Neural cell (in vitro differentiated cells): ENCODE measurements at regions not wholly inside any gene's neighbourhood (a gene's known extent, or its start where the extent isn't known, plus 50 kb on each side); places are given as distances from the start of the nearest gene placed in this dataset.

Experiments
- H2AFZ ChIP-seq: fragments of 200-600, 300-800 bp; sonication (generic), shearing (Covaris generic); 2 replicates; pipeline ENCODE4 v1.6.0; 2014; ENCODE audit warnings: low read depth, mild to moderate bottlenecking, antibody characterized with exemption, low read length, moderate library complexity
- H3F3A ChIP-seq: fragments of 200-600 bp; shearing (Covaris generic); 2 replicates; pipeline ENCODE4 v1.6.1; 2016; ENCODE audit warnings: mild to moderate bottlenecking, moderate library complexity, mixed read lengths, antibody characterized with exemption, low read length; ENCODE audit not compliant: insufficient read depth, poor library complexity, severe bottlenecking
- H3K27ac ChIP-seq: fragments of 200-600, 300-800 bp; sonication (generic), shearing (Covaris generic); 2 replicates; pipeline ENCODE4 v1.5.1; 2014; ENCODE audit warnings: mild to moderate bottlenecking, low read length, moderate library complexity
- H3K27me3 ChIP-seq: fragments of 300-800, 200-600 bp; sonication (generic), shearing (Covaris generic); 2 replicates; pipeline ENCODE4 v1.6.0; 2014; ENCODE audit warnings: mild to moderate bottlenecking, low read depth, low read length, moderate library complexity; ENCODE audit not compliant: insufficient read depth
- H3K36me3 ChIP-seq: fragments of 300-800, 200-600 bp; sonication (generic), shearing (Covaris generic); 2 replicates; pipeline ENCODE4 v1.5.1; 2014; ENCODE audit warnings: mild to moderate bottlenecking, antibody characterized with exemption, low read length, moderate library complexity; ENCODE audit not compliant: insufficient read depth
- H3K4me2 ChIP-seq: fragments of 300-800, 200-600 bp; sonication (generic), shearing (Covaris generic); 2 replicates; pipeline ENCODE4 v1.6.0; 2014; ENCODE audit warnings: mild to moderate bottlenecking, low read length
- H3K4me3 ChIP-seq: fragments of 300-800, 200-600 bp; sonication (generic), shearing (Covaris generic); 2 replicates; pipeline ENCODE4 v1.5.1; 2014; ENCODE audit warnings: mild to moderate bottlenecking, low read length, moderate library complexity
- H3K79me2 ChIP-seq: fragments of 200-600 bp; shearing (Covaris generic); replicated peaks from 2 replicates; pipeline ENCODE4 v1.6.0; 2014; ENCODE audit warnings: mild to moderate bottlenecking, low read length, moderate library complexity; ENCODE audit not compliant: insufficient read depth
- H3K9ac ChIP-seq: fragments of 300-800, 200-600 bp; sonication (generic), shearing (Covaris generic); 2 replicates; pipeline ENCODE4 v1.6.1; 2016; ENCODE audit warnings: mild to moderate bottlenecking, low read length, mixed read lengths
- H3K9me2 ChIP-seq: fragments of 200-600 bp; shearing (Covaris generic); 2 replicates; pipeline ENCODE4 v1.6.1; 2016; ENCODE audit warnings: mild to moderate bottlenecking, low read length, mixed read lengths; ENCODE audit not compliant: insufficient read depth
- H3K9me3 ChIP-seq: fragments of 200-600, 300-800 bp; sonication (generic), shearing (Covaris generic); 2 replicates; pipeline ENCODE4 v1.6.1; 2016; ENCODE audit warnings: mild to moderate bottlenecking, mixed run types, low read length, moderate library complexity, mixed read lengths
- H4K20me1 ChIP-seq: fragments of 200-600 bp; shearing (Covaris generic); 2 replicates; pipeline ENCODE4 v1.6.1; 2016; ENCODE audit warnings: mild to moderate bottlenecking, mixed run types; ENCODE audit not compliant: insufficient read depth
- EP300 ChIP-seq: fragments of 450-650 bp; conservative IDR thresholded peaks from 2 replicates; pipeline ENCODE4 v1.6.1; 2014; ENCODE audit warnings: antibody characterized with exemption, mild to moderate bottlenecking, moderate library complexity; ENCODE audit not compliant: poor library complexity, severe bottlenecking
- EZH2 ChIP-seq: fragments of 200-600, 300-800 bp; shearing (Covaris generic), sonication (generic); IDR thresholded peaks from 2 replicates; pipeline ENCODE4 v1.6.1; 2014; ENCODE audit warnings: antibody characterized with exemption, low read length, borderline replicate concordance, mild to moderate bottlenecking; ENCODE audit not compliant: insufficient read depth, poor library complexity, severe bottlenecking
- MXI1 ChIP-seq: fragments of 450-650 bp; conservative IDR thresholded peaks from 2 replicates; pipeline ENCODE4 v1.6.1; 2014; ENCODE audit warnings: antibody characterized with exemption, mild to moderate bottlenecking; ENCODE audit not compliant: poor library complexity, severe bottlenecking
- POLR2AphosphoS5 ChIP-seq: IDR thresholded peaks from 2 replicates; pipeline ENCODE4 v1.6.1; 2012
- RAD21 ChIP-seq: fragments of 450-650 bp; conservative IDR thresholded peaks from 2 replicates; pipeline ENCODE4 v1.6.1; 2014; ENCODE audit warnings: antibody characterized with exemption, mild to moderate bottlenecking, moderate library complexity
- SMC3 ChIP-seq: fragments of 450-650 bp; conservative IDR thresholded peaks from 2 replicates; pipeline ENCODE4 v1.6.1; 2014; ENCODE audit warnings: antibody characterized with exemption, mild to moderate bottlenecking, moderate library complexity; ENCODE audit not compliant: poor library complexity
- TAF1 ChIP-seq: IDR thresholded peaks from 2 replicates; pipeline ENCODE4 v1.6.1; 2012; ENCODE audit warnings: low read depth
- TF ChIP-seq, protein P1 (sequence below): IDR thresholded peaks from 2 replicates; pipeline ENCODE4 v1.6.1; 2012; ENCODE audit warnings: borderline replicate concordance
- TF ChIP-seq, protein P2 (sequence below): fragments of 450-650 bp; IDR thresholded peaks from 2 replicates; pipeline ENCODE4 v1.5.1; 2014; ENCODE audit warnings: antibody characterized with exemption, mild to moderate bottlenecking, moderate library complexity; ENCODE audit not compliant: poor library complexity, severe bottlenecking

- H3K9ac ChIP-seq, result no peak overlapping the region
- H3K36me3 ChIP-seq, result no peaks in the 10 kb centered on the region
- no peak overlapping the region for H3K4me3 ChIP-seq
- H3K9me2 ChIP-seq, result no peaks in the 10 kb centered on the region
- no peaks in the 10 kb centered on the region for H3K79me2 ChIP-seq
- no peaks in the 10 kb centered on the region for H3K27me3 ChIP-seq
- H3K9me3 ChIP-seq, result no peaks in the 10 kb centered on the region
- H3F3A ChIP-seq, result no peaks in the 10 kb centered on the region
- TF ChIP-seq EP300 (no peak), TAF1 (no peak), POLR2AphosphoS5 (no peak), MXI1 (no peak), SMC3 (no peak), RAD21 (no peak), EZH2 (no peak)
- TF ChIP-seq, protein P1, sequence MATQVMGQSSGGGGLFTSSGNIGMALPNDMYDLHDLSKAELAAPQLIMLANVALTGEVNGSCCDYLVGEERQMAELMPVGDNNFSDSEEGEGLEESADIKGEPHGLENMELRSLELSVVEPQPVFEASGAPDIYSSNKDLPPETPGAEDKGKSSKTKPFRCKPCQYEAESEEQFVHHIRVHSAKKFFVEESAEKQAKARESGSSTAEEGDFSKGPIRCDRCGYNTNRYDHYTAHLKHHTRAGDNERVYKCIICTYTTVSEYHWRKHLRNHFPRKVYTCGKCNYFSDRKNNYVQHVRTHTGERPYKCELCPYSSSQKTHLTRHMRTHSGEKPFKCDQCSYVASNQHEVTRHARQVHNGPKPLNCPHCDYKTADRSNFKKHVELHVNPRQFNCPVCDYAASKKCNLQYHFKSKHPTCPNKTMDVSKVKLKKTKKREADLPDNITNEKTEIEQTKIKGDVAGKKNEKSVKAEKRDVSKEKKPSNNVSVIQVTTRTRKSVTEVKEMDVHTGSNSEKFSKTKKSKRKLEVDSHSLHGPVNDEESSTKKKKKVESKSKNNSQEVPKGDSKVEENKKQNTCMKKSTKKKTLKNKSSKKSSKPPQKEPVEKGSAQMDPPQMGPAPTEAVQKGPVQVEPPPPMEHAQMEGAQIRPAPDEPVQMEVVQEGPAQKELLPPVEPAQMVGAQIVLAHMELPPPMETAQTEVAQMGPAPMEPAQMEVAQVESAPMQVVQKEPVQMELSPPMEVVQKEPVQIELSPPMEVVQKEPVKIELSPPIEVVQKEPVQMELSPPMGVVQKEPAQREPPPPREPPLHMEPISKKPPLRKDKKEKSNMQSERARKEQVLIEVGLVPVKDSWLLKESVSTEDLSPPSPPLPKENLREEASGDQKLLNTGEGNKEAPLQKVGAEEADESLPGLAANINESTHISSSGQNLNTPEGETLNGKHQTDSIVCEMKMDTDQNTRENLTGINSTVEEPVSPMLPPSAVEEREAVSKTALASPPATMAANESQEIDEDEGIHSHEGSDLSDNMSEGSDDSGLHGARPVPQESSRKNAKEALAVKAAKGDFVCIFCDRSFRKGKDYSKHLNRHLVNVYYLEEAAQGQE, result no peak
- TF ChIP-seq, protein P2, sequence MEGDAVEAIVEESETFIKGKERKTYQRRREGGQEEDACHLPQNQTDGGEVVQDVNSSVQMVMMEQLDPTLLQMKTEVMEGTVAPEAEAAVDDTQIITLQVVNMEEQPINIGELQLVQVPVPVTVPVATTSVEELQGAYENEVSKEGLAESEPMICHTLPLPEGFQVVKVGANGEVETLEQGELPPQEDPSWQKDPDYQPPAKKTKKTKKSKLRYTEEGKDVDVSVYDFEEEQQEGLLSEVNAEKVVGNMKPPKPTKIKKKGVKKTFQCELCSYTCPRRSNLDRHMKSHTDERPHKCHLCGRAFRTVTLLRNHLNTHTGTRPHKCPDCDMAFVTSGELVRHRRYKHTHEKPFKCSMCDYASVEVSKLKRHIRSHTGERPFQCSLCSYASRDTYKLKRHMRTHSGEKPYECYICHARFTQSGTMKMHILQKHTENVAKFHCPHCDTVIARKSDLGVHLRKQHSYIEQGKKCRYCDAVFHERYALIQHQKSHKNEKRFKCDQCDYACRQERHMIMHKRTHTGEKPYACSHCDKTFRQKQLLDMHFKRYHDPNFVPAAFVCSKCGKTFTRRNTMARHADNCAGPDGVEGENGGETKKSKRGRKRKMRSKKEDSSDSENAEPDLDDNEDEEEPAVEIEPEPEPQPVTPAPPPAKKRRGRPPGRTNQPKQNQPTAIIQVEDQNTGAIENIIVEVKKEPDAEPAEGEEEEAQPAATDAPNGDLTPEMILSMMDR, result no peak
- no peaks in the 10 kb centered on the region for H4K20me1 ChIP-seq
- no peak overlapping the region for H3K27ac ChIP-seq
- no peak overlapping the region for H2AFZ ChIP-seq
- no peak overlapping the region for H3K4me2 ChIP-seq
Measured at GRCh38 chr4:89493367-89493766, 185.8 kb upstream of the GPRIN3 start.

DNA sequence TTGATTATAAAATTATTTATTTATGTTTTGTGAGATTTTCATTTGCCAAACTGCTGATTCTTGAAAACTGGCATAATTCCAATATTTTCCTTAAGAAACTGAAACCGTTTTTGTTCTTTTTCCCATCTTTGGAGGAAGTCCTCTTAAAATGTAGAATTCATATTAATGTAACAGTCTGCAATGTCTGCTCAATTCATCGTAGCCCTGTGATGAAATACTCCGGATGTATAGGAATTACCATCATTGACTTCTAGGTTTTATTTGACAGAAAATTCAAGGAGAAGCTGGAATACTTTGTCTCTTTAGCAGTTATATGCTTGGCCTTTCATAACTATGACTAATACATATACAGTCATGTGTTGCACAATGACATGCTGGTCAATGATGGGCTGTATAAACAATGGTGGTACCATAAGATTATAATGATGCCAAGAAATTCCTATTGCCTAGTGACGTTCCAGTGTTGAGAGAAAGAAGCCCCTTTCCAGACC is 185.0 kb upstream of the GPRIN3 start:
- Histone ChIP-seq H3K4me2 (no peak overlapping the region), H3K9me2 (no peaks in the 10 kb centered on the region), H3K27ac (no peak overlapping the region), H3K36me3 (no peaks in the 10 kb centered on the region), H3K79me2 (no peaks in the 10 kb centered on the region), H3K4me3 (no peak overlapping the region), H3F3A (no peaks in the 10 kb centered on the region), H3K9me3 (no peaks in the 10 kb centered on the region), H3K9ac (no peak overlapping the region), H3K27me3 (no peaks in the 10 kb centered on the region), H2AFZ (no peak overlapping the region), H4K20me1 (no peaks in the 10 kb centered on the region)
- no peak for TF ChIP-seq POLR2AphosphoS5
- TF ChIP-seq RAD21, result no peak
- no peak for TF ChIP-seq EZH2
- TF ChIP-seq, protein P2, result no peak
- no peak for TF ChIP-seq MXI1
- no peak for TF ChIP-seq TAF1
- TF ChIP-seq, protein P1, result no peak
- TF ChIP-seq SMC3, result no peak
- TF ChIP-seq EP300, result no peak
